Smooth muscle cell (in vitro differentiated cells): ENCODE measurements at regions not wholly inside any gene's neighbourhood (a gene's known extent, or its start where the extent isn't known, plus 50 kb on each side); places are given as distances from the start of the nearest gene placed in this dataset.

Experiments
- DNase-seq: peaks from one replicate; lab custom pipeline; 2025; ENCODE audit not compliant: unreplicated experiment; lab: John Stamatoyannopoulos, UW
- H2AFZ ChIP-seq: fragments of 200-600 bp; sonication (generic); 2 replicates; pipeline ENCODE4 v1.6.0; 2016; ENCODE audit warnings: antibody characterized with exemption, low read depth, mild to moderate bottlenecking
- H3F3A ChIP-seq: fragments of 200-600 bp; sonication (generic); 2 replicates; pipeline ENCODE4 v1.6.0; 2017; ENCODE audit warnings: antibody characterized with exemption, low read depth
- H3K27ac ChIP-seq: fragments of 200-600 bp; sonication (generic); 2 replicates; pipeline ENCODE4 v1.5.1; 2016; ENCODE audit warnings: low read depth, mild to moderate bottlenecking
- H3K27me3 ChIP-seq: fragments of 200-600 bp; sonication (generic); 2 replicates; pipeline ENCODE4 v1.6.1; 2016; ENCODE audit warnings: low read depth, mild to moderate bottlenecking
- H3K36me3 ChIP-seq: fragments of 200-600 bp; sonication (generic); 2 replicates; pipeline ENCODE4 v1.5.1; 2016; ENCODE audit warnings: low read depth
- H3K4me1 ChIP-seq: fragments of 200-600 bp; sonication (generic); 2 replicates; pipeline ENCODE4 v1.5.1; 2016; ENCODE audit warnings: low read depth
- H3K4me2 ChIP-seq: fragments of 200-600 bp; sonication (generic); 2 replicates; pipeline ENCODE4 v1.6.0; 2016; ENCODE audit warnings: mild to moderate bottlenecking
- H3K4me3 ChIP-seq: fragments of 200-600 bp; sonication (generic); 2 replicates; pipeline ENCODE4 v1.5.1; 2016; ENCODE audit warnings: mild to moderate bottlenecking
- H3K79me2 ChIP-seq: fragments of 200-600 bp; sonication (generic); 2 replicates; pipeline ENCODE4 v1.6.0; 2016; ENCODE audit warnings: low read depth, mild to moderate bottlenecking
- H3K9ac ChIP-seq: fragments of 200-600 bp; sonication (generic); 2 replicates; pipeline ENCODE4 v1.6.0; 2016; ENCODE audit warnings: low read depth
- H3K9me3 ChIP-seq: fragments of 200-600 bp; sonication (generic); replicated peaks from 2 replicates; pipeline ENCODE4 v1.5.1; 2016; ENCODE audit warnings: low read depth
- H4K20me1 ChIP-seq: fragments of 200-600 bp; sonication (generic); 2 replicates; pipeline ENCODE4 v1.6.0; 2016; ENCODE audit warnings: low read depth
- WGBS: methylation state at CpG from one replicate; pipeline ENCODE4 v1.1.7; 2016; ENCODE audit warnings: low lambda C conversion rate; 5-methylcytosine and 5-hydroxymethylcytosine counted together
- TF ChIP-seq, protein P1 (sequence below): fragments of 200-600 bp; sonication (generic); IDR thresholded peaks from 2 replicates; pipeline ENCODE4 v1.5.1; 2017; ENCODE audit warnings: borderline replicate concordance, mild to moderate bottlenecking, antibody characterized with exemption; ENCODE audit not compliant: insufficient read depth, poor library complexity, severe bottlenecking

GRCh38 chr2:180787330-180787729, 193.1 kb upstream of the UBE2E3 start:
- TF ChIP-seq, protein P1, sequence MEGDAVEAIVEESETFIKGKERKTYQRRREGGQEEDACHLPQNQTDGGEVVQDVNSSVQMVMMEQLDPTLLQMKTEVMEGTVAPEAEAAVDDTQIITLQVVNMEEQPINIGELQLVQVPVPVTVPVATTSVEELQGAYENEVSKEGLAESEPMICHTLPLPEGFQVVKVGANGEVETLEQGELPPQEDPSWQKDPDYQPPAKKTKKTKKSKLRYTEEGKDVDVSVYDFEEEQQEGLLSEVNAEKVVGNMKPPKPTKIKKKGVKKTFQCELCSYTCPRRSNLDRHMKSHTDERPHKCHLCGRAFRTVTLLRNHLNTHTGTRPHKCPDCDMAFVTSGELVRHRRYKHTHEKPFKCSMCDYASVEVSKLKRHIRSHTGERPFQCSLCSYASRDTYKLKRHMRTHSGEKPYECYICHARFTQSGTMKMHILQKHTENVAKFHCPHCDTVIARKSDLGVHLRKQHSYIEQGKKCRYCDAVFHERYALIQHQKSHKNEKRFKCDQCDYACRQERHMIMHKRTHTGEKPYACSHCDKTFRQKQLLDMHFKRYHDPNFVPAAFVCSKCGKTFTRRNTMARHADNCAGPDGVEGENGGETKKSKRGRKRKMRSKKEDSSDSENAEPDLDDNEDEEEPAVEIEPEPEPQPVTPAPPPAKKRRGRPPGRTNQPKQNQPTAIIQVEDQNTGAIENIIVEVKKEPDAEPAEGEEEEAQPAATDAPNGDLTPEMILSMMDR = no peak
- 100% methylated on average over 1 of the region's 1 CpG for WGBS
- Histone ChIP-seq H3K9me3 (no peaks in the 10 kb centered on the region), H3K9ac (no peak overlapping the region), H2AFZ (no peak overlapping the region), H3K79me2 (no peaks in the 10 kb centered on the region), H4K20me1 (no peaks in the 10 kb centered on the region), H3K4me1 (no peaks in the 10 kb centered on the region), H3K27me3 (no peaks in the 10 kb centered on the region), H3F3A (no peaks in the 10 kb centered on the region), H3K4me3 (no peak overlapping the region), H3K36me3 (no peaks in the 10 kb centered on the region), H3K4me2 (no peak overlapping the region), H3K27ac (no peak overlapping the region)
- no peak for DNase-seq

DNA sequence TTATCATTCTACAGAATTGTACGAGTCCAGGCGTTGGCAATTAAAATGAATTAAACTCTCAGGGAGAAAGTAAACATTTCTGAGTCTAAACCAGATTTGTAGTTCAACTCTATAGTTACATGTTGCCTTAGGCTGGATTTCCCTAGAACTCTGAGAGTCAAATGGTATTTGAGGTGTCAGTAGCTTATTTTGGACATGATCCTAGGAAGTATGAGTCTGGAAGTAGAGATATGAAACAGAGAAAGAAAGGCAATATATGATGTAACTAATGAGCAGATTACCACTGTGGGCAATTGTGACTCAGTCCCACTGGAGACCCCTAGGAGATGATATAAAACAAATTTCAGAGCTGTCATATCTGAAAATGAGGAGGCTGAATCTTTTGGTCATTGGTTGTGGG, 199.1 kb upstream of the UBE2E3 start:
- Histone ChIP-seq H3K27ac (no peak overlapping the region), H3F3A (no peaks in the 10 kb centered on the region), H3K4me1 (no peaks in the 10 kb centered on the region), H3K36me3 (no peaks in the 10 kb centered on the region), H3K27me3 (no peaks in the 10 kb centered on the region), H2AFZ (no peak overlapping the region), H3K4me2 (no peak overlapping the region), H3K9ac (no peak overlapping the region), H3K79me2 (no peaks in the 10 kb centered on the region), H3K4me3 (no peak overlapping the region), H4K20me1 (no peaks in the 10 kb centered on the region), H3K9me3 (no peaks in the 10 kb centered on the region)
- no peak for DNase-seq
- WGBS = 96% methylated on average over 2 of the region's 2 CpGs
- TF ChIP-seq, protein P1 = no peak

DNA sequence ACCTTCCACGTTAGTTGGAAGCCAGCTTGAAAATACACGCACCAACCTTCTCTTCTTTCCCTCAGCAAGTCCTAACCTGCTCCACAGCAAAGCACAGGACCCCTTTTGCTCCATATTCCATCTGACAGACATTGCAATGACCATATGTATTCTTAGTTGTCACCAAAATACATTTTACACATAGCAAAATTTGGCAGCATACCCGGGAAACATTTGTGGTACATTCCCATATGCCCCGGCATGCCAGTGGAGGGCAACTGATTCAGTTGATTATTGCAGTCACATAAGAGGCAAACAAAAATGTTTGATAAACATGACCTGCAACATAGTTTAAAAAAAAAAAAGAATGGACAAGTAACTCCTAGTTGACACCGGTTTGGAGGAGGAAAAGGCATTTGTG, 202.1 kb upstream of the UBE2E3 start:
- no peaks in the 10 kb centered on the region for H3F3A ChIP-seq
- no peak overlapping the region for H3K9ac ChIP-seq
- no peaks in the 10 kb centered on the region for H3K4me1 ChIP-seq
- 89% methylated on average over 5 of the region's 5 CpGs for WGBS
- H3K27ac ChIP-seq = no peak overlapping the region
- no peak overlapping the region for H3K4me3 ChIP-seq
- no peaks in the 10 kb centered on the region for H3K79me2 ChIP-seq
- H2AFZ ChIP-seq = no peak overlapping the region
- no peak for DNase-seq
- H3K4me2 ChIP-seq = no peak overlapping the region
- no peaks in the 10 kb centered on the region for H3K9me3 ChIP-seq
- TF ChIP-seq, protein P1 = no peak
- H4K20me1 ChIP-seq = no peaks in the 10 kb centered on the region
- no peaks in the 10 kb centered on the region for H3K36me3 ChIP-seq
- H3K27me3 ChIP-seq = no peaks in the 10 kb centered on the region

- H3F3A ChIP-seq = no peaks in the 10 kb centered on the region
- no peak overlapping the region for H2AFZ ChIP-seq
- H3K27ac ChIP-seq = no peak overlapping the region
- no peaks in the 10 kb centered on the region for H3K36me3 ChIP-seq
- H3K27me3 ChIP-seq = no peaks in the 10 kb centered on the region
- no peaks in the 10 kb centered on the region for H4K20me1 ChIP-seq
- no peaks in the 10 kb centered on the region for H3K9me3 ChIP-seq
- no peak for DNase-seq
- no peaks in the 10 kb centered on the region for H3K4me1 ChIP-seq
- H3K9ac ChIP-seq = no peak overlapping the region
- no peaks in the 10 kb centered on the region for H3K79me2 ChIP-seq
- no peak overlapping the region for H3K4me2 ChIP-seq
- TF ChIP-seq, protein P1 = no peak
- no peak overlapping the region for H3K4me3 ChIP-seq
Observed at GRCh38 chr2:180776921-180777320, 203.5 kb upstream of the UBE2E3 start.
